Endodermal cell (in vitro differentiated cells): ENCODE measurements at regions not wholly inside any gene's neighbourhood (a gene's known extent, or its start where the extent isn't known, plus 50 kb on each side); places are given as distances from the start of the nearest gene placed in this dataset.

ENCODE experiments used
- DNase-seq: peaks from one replicate; pipeline ENCODE4 v3.0.0-alpha.2; 2017
- H3K27ac ChIP-seq: 2 replicates; pipeline ENCODE4 v1.5.1; 2013; ENCODE audit warnings: mild to moderate bottlenecking, low read depth, low read length, moderate library complexity
- H3K27me3 ChIP-seq: 2 replicates; pipeline ENCODE4 v1.6.1; 2013; ENCODE audit warnings: mild to moderate bottlenecking, low read length, moderate library complexity; ENCODE audit not compliant: insufficient read depth, control insufficient read depth, poor library complexity, severe bottlenecking
- H3K36me3 ChIP-seq: 2 replicates; pipeline ENCODE4 v1.7.0; 2013; ENCODE audit warnings: mild to moderate bottlenecking, low read length, moderate library complexity; ENCODE audit not compliant: control insufficient read depth, insufficient read depth
- H3K4me1 ChIP-seq: one replicate; pipeline ENCODE4 v1.7.0; 2013; ENCODE audit warnings: low read length; ENCODE audit not compliant: control insufficient read depth, insufficient read depth
- H3K4me3 ChIP-seq: 2 replicates; pipeline ENCODE4 v1.5.1; 2013; ENCODE audit warnings: mild to moderate bottlenecking, low read length, moderate library complexity
- H3K9ac ChIP-seq: 2 replicates; pipeline ENCODE4 v1.6.1; 2013; ENCODE audit warnings: mild to moderate bottlenecking, low read length, moderate library complexity; ENCODE audit not compliant: poor library complexity, severe bottlenecking; ENCODE audit errors: extremely low read depth
- H3K9me3 ChIP-seq: 2 replicates; pipeline ENCODE4 v1.6.1; 2013; ENCODE audit warnings: mild to moderate bottlenecking, low read length, moderate library complexity; ENCODE audit not compliant: control insufficient read depth
- H3K27ac Mint-ChIP-seq: 2 replicates; pipeline ENCODE4 v1.8.0; 2020; ENCODE audit warnings: mixed read lengths
- H3K27me3 Mint-ChIP-seq: 2 replicates; pipeline ENCODE4 v1.8.0; 2021; ENCODE audit warnings: mild to moderate bottlenecking, mixed read lengths; ENCODE audit not compliant: insufficient read depth
- H3K36me3 Mint-ChIP-seq: 2 replicates; pipeline ENCODE4 v1.8.0; 2020; ENCODE audit warnings: low read depth, mixed read lengths
- H3K4me1 Mint-ChIP-seq: 2 replicates; pipeline ENCODE4 v1.8.0; 2020; ENCODE audit warnings: mixed read lengths
- H3K4me3 Mint-ChIP-seq: 2 replicates; pipeline ENCODE4 v1.8.0; 2020; ENCODE audit warnings: mild to moderate bottlenecking, moderate library complexity, mixed read lengths
- H3K9me3 Mint-ChIP-seq: 2 replicates; pipeline ENCODE4 v1.8.0; 2020; ENCODE audit warnings: mild to moderate bottlenecking, mixed read lengths
- CTCF ChIP-seq: fragments of 200-600 bp; sonication (generic); conservative IDR thresholded peaks from 2 replicates; pipeline ENCODE4 v1.5.0; 2021; ENCODE audit warnings: antibody characterized with exemption, mild to moderate bottlenecking
- WGBS, 2 experiments: methylation state at CpG; one replicate each; pipeline versions ENCODE4 v1.1.5 to v1.1.7; 2013; ENCODE audit warnings: missing lambda C conversion rate in 2 of 2, mixed read lengths in 1 of 2; ENCODE audit not compliant: insufficient coverage in 1 of 2, insufficient read length in 1 of 2; 5-methylcytosine and 5-hydroxymethylcytosine counted together

- no peak overlapping the region for H3K4me3 Mint-ChIP-seq
- Histone ChIP-seq H3K4me1 (no peaks in the 10 kb centered on the region), H3K9ac (no peak overlapping the region), H3K36me3 (no peaks in the 10 kb centered on the region), H3K27ac (no peak overlapping the region), H3K4me3 (no peak overlapping the region), H3K27me3 (no peaks in the 10 kb centered on the region), H3K9me3 (no peaks in the 10 kb centered on the region)
- peaks cover 2% of the 10 kb centered on the region for H3K27me3 Mint-ChIP-seq
- H3K4me1 Mint-ChIP-seq = no peaks in the 10 kb centered on the region
- H3K9me3 Mint-ChIP-seq = no peaks in the 10 kb centered on the region
- WGBS, 2 experiments = 100% methylated on average over 1 of the region's 1 CpG; no CpG with 5 or more reads in 1 of the 2 experiments
- no peak for DNase-seq
- no peaks in the 10 kb centered on the region for H3K36me3 Mint-ChIP-seq
- no peak for TF ChIP-seq CTCF
- H3K27ac Mint-ChIP-seq = no peak overlapping the region
These were observed 107.2 kb downstream of the RGS2 start for GRCh38 chr1:192916021-192916420.

GRCh38 chr1:192918259-192918658, 109.4 kb downstream of the RGS2 start:
- DNase-seq = no peak
- WGBS, 2 experiments = 83 to 89% methylated on average over 1 of the region's 1 CpG

DNA sequence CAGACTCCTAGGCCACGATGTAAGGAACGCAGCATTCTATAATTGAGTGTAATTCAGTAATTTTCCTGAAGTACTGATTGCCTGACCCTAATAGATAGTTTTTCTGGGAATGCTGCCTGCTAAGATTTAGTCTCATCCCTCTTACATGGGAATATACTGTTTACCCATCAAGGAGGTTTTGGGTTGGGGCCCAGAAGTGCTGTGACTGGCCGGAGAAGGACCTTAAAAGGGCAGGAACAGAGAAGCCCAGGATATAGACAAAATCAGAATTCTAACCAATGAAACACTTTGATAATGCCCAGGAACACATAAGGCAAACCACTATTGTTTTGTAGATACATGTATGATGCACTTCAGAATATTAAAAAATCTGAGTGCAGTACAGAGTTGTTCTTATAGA, 111.6 kb downstream of the RGS2 start:
- WGBS, 2 experiments = 88% methylated on average over 3 of the region's 3 CpGs; no CpG with 5 or more reads in 1 of the 2 experiments
- Mint-ChIP-seq H3K9me3 (no peaks in the 10 kb centered on the region), H3K4me1 (no peaks in the 10 kb centered on the region), H3K27me3 (no peaks in the 10 kb centered on the region), H3K36me3 (no peaks in the 10 kb centered on the region), H3K27ac (no peak overlapping the region), H3K4me3 (no peak overlapping the region)
- H3K27ac ChIP-seq = no peak overlapping the region
- no peaks in the 10 kb centered on the region for H3K4me1 ChIP-seq
- H3K36me3 ChIP-seq = no peaks in the 10 kb centered on the region
- no peak for DNase-seq
- no peak overlapping the region for H3K9ac ChIP-seq
- H3K27me3 ChIP-seq = no peaks in the 10 kb centered on the region
- no peaks in the 10 kb centered on the region for H3K9me3 ChIP-seq
- no peak overlapping the region for H3K4me3 ChIP-seq
- TF ChIP-seq CTCF = no peak

More at GRCh38 chr1:192918259-192918658, 109.4 kb downstream of the RGS2 start:
- Mint-ChIP-seq H3K4me3 (no peak overlapping the region), H3K4me1 (no peaks in the 10 kb centered on the region), H3K27me3 (no peaks in the 10 kb centered on the region), H3K36me3 (no peaks in the 10 kb centered on the region), H3K27ac (no peak overlapping the region), H3K9me3 (no peaks in the 10 kb centered on the region)
- Histone ChIP-seq H3K36me3 (no peaks in the 10 kb centered on the region), H3K27me3 (no peaks in the 10 kb centered on the region), H3K9me3 (no peaks in the 10 kb centered on the region), H3K9ac (no peak overlapping the region), H3K27ac (no peak overlapping the region), H3K4me3 (no peak overlapping the region), H3K4me1 (no peaks in the 10 kb centered on the region)
- TF ChIP-seq CTCF = no peak
